CD4-positive, CD25-positive, alpha-beta regulatory T cell (primary cell): ENCODE measurements at regions not wholly inside any gene's neighbourhood (a gene's known extent, or its start where the extent isn't known, plus 50 kb on each side); places are given as distances from the start of the nearest gene placed in this dataset.

Source experiments
- ATAC-seq, 2 donors: fragments of 150-1000 bp; cut with Tn5 transposase; one replicate each; pipeline ENCODE4 v1.10.0; 2021; ENCODE audit warnings: low read depth in 2 of 2, moderate number of reproducible peaks in 2 of 2, moderate library complexity in 1 of 2
- DNase-seq, 3 donors: peaks; one replicate each; pipeline versions ENCODE4 v3.0.0 to v3.0.0-alpha.2; 2012 to 2022; ENCODE audit warnings: mixed read lengths in 1 of 3
- H3K27ac ChIP-seq: one replicate; pipeline ENCODE4 v1.7.0; 2013; ENCODE audit warnings: mild to moderate bottlenecking, low read length; ENCODE audit not compliant: insufficient read depth, poor library complexity, severe bottlenecking
- H3K27me3 ChIP-seq: one replicate; pipeline ENCODE4 v1.7.0; 2013; ENCODE audit warnings: low read length; ENCODE audit not compliant: control insufficient read depth, insufficient read depth
- H3K36me3 ChIP-seq: one replicate; pipeline ENCODE4 v1.7.0; 2013; ENCODE audit warnings: mild to moderate bottlenecking, low read length, moderate library complexity; ENCODE audit not compliant: control insufficient read depth, insufficient read depth
- H3K4me1 ChIP-seq: 2 replicates; pipeline ENCODE4 v1.7.0; 2013; ENCODE audit warnings: mild to moderate bottlenecking, low read length; ENCODE audit not compliant: insufficient read depth, control insufficient read depth, poor library complexity, severe bottlenecking
- H3K4me3 ChIP-seq: one replicate; pipeline ENCODE4 v1.7.0; 2013; ENCODE audit warnings: low read depth, mild to moderate bottlenecking, low read length, moderate library complexity
- H3K9me3 ChIP-seq, 2 experiments: 1 replicate in 1 of 2; 2 replicates in 1 of 2; pipeline ENCODE4 v1.7.0; 2013; ENCODE audit warnings: low read length in 2 of 2, mild to moderate bottlenecking in 1 of 2, moderate library complexity in 1 of 2; ENCODE audit not compliant: control insufficient read depth in 2 of 2
- H3K27ac Mint-ChIP-seq, 3 donors: one replicate each; pipeline ENCODE4 v1.8.0; 2020 to 2022; ENCODE audit warnings: mild to moderate bottlenecking in 3 of 3, mixed read lengths in 3 of 3, moderate library complexity in 2 of 3
- H3K27me3 Mint-ChIP-seq: one replicate; pipeline ENCODE4 v1.8.0; 2022; ENCODE audit warnings: mild to moderate bottlenecking, mixed read lengths
- H3K36me3 Mint-ChIP-seq: one replicate; pipeline ENCODE4 v1.8.0; 2020; ENCODE audit warnings: mixed read lengths
- H3K4me1 Mint-ChIP-seq, 4 donors: one replicate each; pipeline ENCODE4 v1.8.0; 2020 to 2022; ENCODE audit warnings: mixed read lengths in 4 of 4, mild to moderate bottlenecking in 1 of 4
- H3K4me3 Mint-ChIP-seq, 4 donors: one replicate each; pipeline ENCODE4 v1.8.0; 2020 to 2022; ENCODE audit warnings: mild to moderate bottlenecking in 4 of 4, mixed read lengths in 4 of 4, moderate library complexity in 3 of 4
- H3K9me3 Mint-ChIP-seq, 7 donors: one replicate each; pipeline ENCODE4 v1.8.0; 2020 to 2022; ENCODE audit warnings: mixed read lengths in 7 of 7, mild to moderate bottlenecking in 3 of 7, moderate library complexity in 2 of 7

GRCh38 chr15:98513428-98513986 lies 134.8 kb upstream of the IGF1R start:
- no peaks in the 10 kb centered on the region for H3K9me3 ChIP-seq
- no peak overlapping the region for H3K4me3 ChIP-seq
- ATAC-seq (no peak), DNase-seq (no peak)
- H3K27me3 ChIP-seq, result no peaks in the 10 kb centered on the region
- Mint-ChIP-seq H3K36me3 (no peaks in the 10 kb centered on the region), H3K4me3 (no peak overlapping the region), H3K4me1 (no peaks in the 10 kb centered on the region), H3K27ac (no peak overlapping the region), H3K27me3 (no peaks in the 10 kb centered on the region), H3K9me3 (peaks cover 0 to 3% (median 0%) of the 10 kb centered on the region in 7 donors)
- no peaks in the 10 kb centered on the region for H3K4me1 ChIP-seq
- no peak overlapping the region for H3K27ac ChIP-seq
- H3K36me3 ChIP-seq, result no peaks in the 10 kb centered on the region

DNA sequence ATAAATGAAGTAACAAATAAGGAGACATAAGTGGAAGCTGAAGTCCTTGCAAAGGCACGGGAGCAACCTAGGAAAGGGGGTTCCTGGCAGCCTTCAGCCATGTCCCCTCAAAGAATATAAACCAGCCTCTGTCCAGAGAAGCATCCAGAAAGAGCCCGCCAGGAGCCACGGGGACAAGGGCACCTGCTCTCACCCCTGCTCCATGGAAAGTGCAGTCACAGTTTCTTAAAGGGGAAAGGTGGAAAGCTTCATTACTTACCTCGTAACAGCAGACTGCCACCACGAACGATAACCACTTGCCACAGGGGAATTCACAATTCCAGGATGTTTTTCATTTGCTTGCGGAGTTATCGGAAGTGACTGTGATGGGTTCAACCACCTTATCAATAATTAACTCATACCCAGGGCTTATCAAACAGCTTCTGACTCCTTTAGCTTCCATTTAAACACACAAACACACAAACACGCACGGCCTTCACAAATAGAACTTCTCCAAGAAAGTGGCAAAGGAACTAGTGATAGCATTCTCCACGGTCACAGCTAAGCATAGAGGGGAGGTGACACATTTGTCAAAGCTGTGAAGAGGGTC lies 134.2 kb upstream of the IGF1R start:
- DNase-seq (no peak), ATAC-seq (no peak)
- Histone ChIP-seq H3K27ac (no peak overlapping the region), H3K27me3 (no peaks in the 10 kb centered on the region), H3K9me3 (no peaks in the 10 kb centered on the region), H3K4me3 (no peak overlapping the region), H3K4me1 (no peaks in the 10 kb centered on the region), H3K36me3 (no peaks in the 10 kb centered on the region)
- Mint-ChIP-seq H3K36me3 (no peaks in the 10 kb centered on the region), H3K4me1 (peaks cover 0 to 3% (median 3%) of the 10 kb centered on the region in 4 donors), H3K9me3 (peaks cover 0 to 3% (median 0%) of the 10 kb centered on the region in 7 donors), H3K27me3 (no peaks in the 10 kb centered on the region), H3K27ac (no peak overlapping the region), H3K4me3 (no peak overlapping the region)

- Histone ChIP-seq H3K9me3 (no peaks in the 10 kb centered on the region), H3K27ac (no peak overlapping the region), H3K36me3 (no peaks in the 10 kb centered on the region), H3K27me3 (no peaks in the 10 kb centered on the region), H3K4me3 (no peak overlapping the region), H3K4me1 (no peaks in the 10 kb centered on the region)
- H3K4me3 Mint-ChIP-seq, result peak overlapping the region in 1 of 4 donors; percentile 16
- no peak overlapping the region for H3K27ac Mint-ChIP-seq
- peaks cover 0 to 7% (median 5%) of the 10 kb centered on the region in 4 donors for H3K4me1 Mint-ChIP-seq
- H3K36me3 Mint-ChIP-seq, result no peaks in the 10 kb centered on the region
- no peaks in the 10 kb centered on the region for H3K27me3 Mint-ChIP-seq
- no peaks in the 10 kb centered on the region for H3K9me3 Mint-ChIP-seq
- ATAC-seq (peak in 1 of 2 donors; percentile 34), DNase-seq (peak; percentile 23 to 72 (median 49))
Measured at GRCh38 chr15:98518823-98519561, 129.3 kb upstream of the IGF1R start.

DNA sequence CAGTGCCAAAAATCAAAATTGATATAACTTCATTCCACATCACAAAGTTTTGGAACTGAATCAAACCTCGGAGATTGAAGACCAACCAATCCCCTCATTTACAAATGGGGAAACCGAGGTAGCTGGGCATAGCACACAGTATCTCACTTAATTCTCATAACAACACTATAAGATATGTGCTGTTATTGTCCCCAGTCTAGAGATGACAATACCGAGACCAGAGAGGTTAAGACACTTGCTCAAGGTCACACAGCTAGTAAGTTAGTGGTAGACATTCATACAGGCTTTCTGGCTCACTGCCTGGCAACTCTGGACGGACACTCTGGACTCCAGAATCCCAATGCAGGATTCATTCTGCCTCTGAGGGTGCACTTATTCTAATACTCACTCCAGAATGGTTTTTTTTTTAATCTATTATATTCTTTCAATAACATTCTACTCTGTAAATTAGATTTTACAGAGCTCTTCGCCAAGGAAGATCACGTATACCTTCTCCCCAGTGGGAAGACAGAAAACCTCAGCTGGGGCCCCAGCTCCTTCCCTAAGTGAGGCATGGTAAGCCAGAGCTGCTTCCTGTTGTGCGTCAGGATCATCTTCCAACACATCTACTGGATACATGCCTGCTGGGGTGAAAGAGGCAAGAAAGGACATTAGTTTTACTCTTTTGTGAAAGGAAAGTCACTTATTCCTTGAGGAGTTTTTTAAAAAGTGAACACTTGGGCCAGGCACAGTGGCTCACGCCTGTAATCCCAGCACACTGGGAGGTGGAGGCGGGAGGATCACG lies 128.4 kb upstream of the IGF1R start:
- no peak for DNase-seq
- no peaks in the 10 kb centered on the region for H3K4me1 ChIP-seq
- Mint-ChIP-seq H3K27ac (no peak overlapping the region), H3K36me3 (no peaks in the 10 kb centered on the region), H3K27me3 (no peaks in the 10 kb centered on the region), H3K4me3 (no peak overlapping the region), H3K4me1 (peaks cover 0 to 7% (median 5%) of the 10 kb centered on the region in 4 donors), H3K9me3 (no peaks in the 10 kb centered on the region)
- H3K27ac ChIP-seq, result no peak overlapping the region
- no peak overlapping the region for H3K4me3 ChIP-seq
- ATAC-seq, result no peak
- no peaks in the 10 kb centered on the region for H3K36me3 ChIP-seq
- no peaks in the 10 kb centered on the region for H3K9me3 ChIP-seq
- no peaks in the 10 kb centered on the region for H3K27me3 ChIP-seq

DNA sequence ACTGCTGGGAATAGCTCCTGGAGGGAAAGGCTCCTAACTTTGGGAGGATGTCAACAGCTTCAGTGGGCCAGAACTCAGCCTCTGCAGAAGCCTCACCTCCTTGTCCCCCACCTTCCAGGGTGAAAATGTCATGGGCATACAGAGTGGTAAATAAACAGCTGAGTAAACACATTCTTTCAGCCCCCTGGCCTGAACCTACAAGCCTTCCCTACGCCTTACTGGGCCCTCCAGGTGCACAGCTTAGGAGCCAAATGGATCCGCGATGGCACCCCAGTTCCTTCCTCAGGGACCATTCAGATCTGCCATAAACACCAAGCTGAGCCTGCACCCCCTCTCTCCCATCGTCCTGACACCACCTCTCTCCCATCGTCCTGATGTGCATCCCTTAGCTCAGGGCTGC lies 126.2 kb upstream of the IGF1R start:
- Histone ChIP-seq H3K9me3 (no peaks in the 10 kb centered on the region), H3K36me3 (no peaks in the 10 kb centered on the region), H3K27me3 (no peaks in the 10 kb centered on the region), H3K4me1 (no peaks in the 10 kb centered on the region), H3K4me3 (no peak overlapping the region), H3K27ac (no peak overlapping the region)
- Mint-ChIP-seq H3K27me3 (no peaks in the 10 kb centered on the region), H3K9me3 (no peaks in the 10 kb centered on the region), H3K36me3 (no peaks in the 10 kb centered on the region), H3K4me3 (no peak overlapping the region), H3K27ac (no peak overlapping the region), H3K4me1 (peaks cover 0 to 7% (median 5%) of the 10 kb centered on the region in 4 donors)
- no peak for ATAC-seq
- no peak for DNase-seq

DNA sequence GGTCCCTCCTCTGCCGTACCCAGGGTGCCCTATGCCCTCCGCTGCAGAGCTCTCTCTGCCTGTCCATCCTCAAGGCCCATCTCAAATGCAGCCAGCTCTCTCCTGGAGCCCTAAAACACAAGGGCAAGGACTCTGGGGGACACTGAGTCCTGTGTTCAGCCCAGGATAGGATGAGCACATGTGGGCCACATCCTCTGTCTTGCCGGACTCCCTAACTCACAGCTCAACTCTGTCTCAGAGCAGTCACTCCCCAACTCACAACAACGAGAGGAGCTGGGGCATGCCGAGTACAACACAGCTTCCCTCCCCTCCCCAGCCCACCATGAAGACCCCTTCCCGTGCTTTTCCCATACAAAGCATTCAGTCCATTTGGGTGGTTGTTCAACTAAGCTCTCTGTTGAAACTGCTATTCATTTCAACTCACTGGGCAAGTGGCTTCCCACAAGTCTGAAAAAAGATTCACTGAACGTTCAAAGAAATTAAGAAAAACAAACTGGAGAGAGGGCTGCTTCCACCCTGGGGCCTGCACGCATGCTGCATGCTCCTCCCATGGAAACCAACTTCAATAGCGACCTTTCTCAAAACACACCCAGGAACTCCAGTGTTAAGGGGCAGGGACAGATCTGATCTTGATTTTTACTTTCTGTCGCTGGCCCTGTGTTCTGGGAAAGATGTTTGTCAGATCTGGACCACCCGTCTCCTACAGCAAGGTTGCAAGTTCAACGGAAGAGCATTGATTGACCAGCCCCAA lies 124.3 kb upstream of the IGF1R start:
- peaks cover 0 to 4% (median 3%) of the 10 kb centered on the region in 4 donors for H3K4me1 Mint-ChIP-seq
- H3K27me3 ChIP-seq, result no peaks in the 10 kb centered on the region
- no peak for ATAC-seq
- no peaks in the 10 kb centered on the region for H3K4me1 ChIP-seq
- no peak overlapping the region for H3K4me3 ChIP-seq
- no peak overlapping the region for H3K27ac Mint-ChIP-seq
- no peaks in the 10 kb centered on the region for H3K27me3 Mint-ChIP-seq
- H3K36me3 ChIP-seq, result no peaks in the 10 kb centered on the region
- H3K27ac ChIP-seq, result no peak overlapping the region
- H3K4me3 Mint-ChIP-seq, result no peak overlapping the region
- H3K9me3 Mint-ChIP-seq, result no peaks in the 10 kb centered on the region
- no peaks in the 10 kb centered on the region for H3K36me3 Mint-ChIP-seq
- no peaks in the 10 kb centered on the region for H3K9me3 ChIP-seq
- DNase-seq, result no peak

- Histone ChIP-seq H3K36me3 (no peaks in the 10 kb centered on the region), H3K27ac (no peak overlapping the region), H3K9me3 (no peaks in the 10 kb centered on the region), H3K4me3 (no peak overlapping the region), H3K4me1 (no peaks in the 10 kb centered on the region), H3K27me3 (peaks cover 2% of the 10 kb centered on the region)
- Mint-ChIP-seq H3K4me1 (no peaks in the 10 kb centered on the region), H3K27me3 (peaks cover 2% of the 10 kb centered on the region), H3K27ac (no peak overlapping the region), H3K36me3 (no peaks in the 10 kb centered on the region), H3K4me3 (no peak overlapping the region), H3K9me3 (no peaks in the 10 kb centered on the region)
- DNase-seq (no peak), ATAC-seq (no peak)
Measured at GRCh38 chr15:98524838-98525660, 123.3 kb upstream of the IGF1R start.
